ENCODE measurements at regions not wholly inside any gene's neighbourhood (a gene's known extent, or its start where the extent isn't known, plus 50 kb on each side); places are given as distances from the start of the nearest gene placed in this dataset.
A peak's percentile ranks its signal among the peaks of the same experiment; 100 is the strongest.

DNA sequence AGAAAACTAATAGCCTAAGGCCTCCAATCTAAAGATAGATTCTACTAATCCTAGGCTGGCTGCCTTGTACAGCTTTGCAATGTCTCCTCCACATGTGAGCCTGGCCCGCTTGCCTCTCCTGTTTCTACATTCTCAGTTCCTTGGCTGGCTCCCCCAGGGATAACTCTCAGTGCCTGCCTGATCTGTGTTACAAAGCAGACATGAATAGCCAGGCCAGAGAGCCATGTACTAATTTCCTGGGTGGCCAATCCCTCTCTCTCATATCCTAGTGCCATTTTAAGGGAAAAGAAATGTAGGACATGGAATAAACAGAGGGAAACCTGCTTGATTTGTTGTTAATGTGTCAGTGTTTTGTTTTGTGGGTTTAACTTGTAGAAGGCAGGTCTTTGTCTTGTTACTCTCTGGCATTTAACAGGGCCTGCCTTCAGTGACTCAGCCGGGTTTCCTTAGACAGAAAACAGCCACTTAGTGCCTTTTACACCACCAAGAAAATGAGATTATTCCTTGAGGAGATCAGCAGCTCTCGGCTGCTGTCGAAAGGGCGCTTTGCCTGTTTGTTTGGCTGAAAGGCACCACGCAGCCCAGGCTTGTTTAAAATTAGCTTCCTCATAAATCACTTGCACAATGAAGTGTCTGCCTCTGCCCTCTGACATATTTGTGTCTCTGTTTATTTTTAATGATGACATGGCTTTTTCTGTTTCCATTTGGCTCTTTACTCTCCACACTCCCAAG lies 702.7 kb downstream of the MAFB start:
- Histone ChIP-seq H3K4me1 (peaks cover 23% of the 10 kb centered on the region), H3K36me3 (no peaks in the 10 kb centered on the region), H3K27me3 (no peaks in the 10 kb centered on the region), H3K4me3 (no peak overlapping the region), H3K27ac (peak overlapping the region; percentile 81), H3K9me3 (no peaks in the 10 kb centered on the region)
- TF ChIP-seq POLR2A (IDR thresholded peaks at IDR 0.05) (no peak), EP300 (IDR thresholded peaks at IDR 0.05) (no peak), POLR2AphosphoS5 (IDR thresholded peaks at IDR 0.05) (peak in 1 of 3 donors; percentile 18)
- TF ChIP-seq, protein P1, sequence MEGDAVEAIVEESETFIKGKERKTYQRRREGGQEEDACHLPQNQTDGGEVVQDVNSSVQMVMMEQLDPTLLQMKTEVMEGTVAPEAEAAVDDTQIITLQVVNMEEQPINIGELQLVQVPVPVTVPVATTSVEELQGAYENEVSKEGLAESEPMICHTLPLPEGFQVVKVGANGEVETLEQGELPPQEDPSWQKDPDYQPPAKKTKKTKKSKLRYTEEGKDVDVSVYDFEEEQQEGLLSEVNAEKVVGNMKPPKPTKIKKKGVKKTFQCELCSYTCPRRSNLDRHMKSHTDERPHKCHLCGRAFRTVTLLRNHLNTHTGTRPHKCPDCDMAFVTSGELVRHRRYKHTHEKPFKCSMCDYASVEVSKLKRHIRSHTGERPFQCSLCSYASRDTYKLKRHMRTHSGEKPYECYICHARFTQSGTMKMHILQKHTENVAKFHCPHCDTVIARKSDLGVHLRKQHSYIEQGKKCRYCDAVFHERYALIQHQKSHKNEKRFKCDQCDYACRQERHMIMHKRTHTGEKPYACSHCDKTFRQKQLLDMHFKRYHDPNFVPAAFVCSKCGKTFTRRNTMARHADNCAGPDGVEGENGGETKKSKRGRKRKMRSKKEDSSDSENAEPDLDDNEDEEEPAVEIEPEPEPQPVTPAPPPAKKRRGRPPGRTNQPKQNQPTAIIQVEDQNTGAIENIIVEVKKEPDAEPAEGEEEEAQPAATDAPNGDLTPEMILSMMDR (IDR thresholded peaks at IDR 0.05): no peak
- DNase-seq (ENCODE audit: low spot score in 2 of 2): peak; percentile 80 to 87
- WGBS: 22% methylated on average over 6 of the region's 6 CpGs

DNA sequence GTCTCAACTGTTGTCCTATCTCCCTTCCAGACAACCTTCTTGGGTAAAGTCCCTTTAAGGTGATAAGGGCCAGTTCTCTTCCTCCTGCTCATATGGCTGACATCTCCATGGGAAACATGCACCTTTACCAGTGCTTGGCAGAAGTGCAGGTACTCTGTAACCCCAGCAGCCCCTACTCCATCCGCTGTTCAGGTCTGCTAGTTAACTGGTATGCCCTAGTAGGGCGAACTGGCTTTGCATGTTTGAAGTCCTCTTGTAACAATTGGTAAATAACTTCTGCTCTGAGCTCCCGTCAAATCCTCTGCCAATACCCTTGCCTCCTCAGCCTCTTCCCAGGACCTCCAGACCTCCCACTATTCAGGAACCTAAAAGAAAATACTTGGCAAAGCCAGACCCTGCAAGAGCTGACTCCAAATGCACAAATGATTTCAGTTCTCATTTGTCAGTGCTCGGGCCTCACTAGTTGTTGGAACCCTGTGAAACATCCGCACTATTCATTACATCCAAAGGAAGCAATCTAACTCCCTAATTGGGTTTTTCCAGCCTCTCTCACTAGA lies 703.7 kb downstream of the MAFB start:
- DNase-seq (ENCODE audit: low spot score in 2 of 2): no peak
- no peaks in the 10 kb centered on the region for H3K9me3 ChIP-seq
- H3K27me3 ChIP-seq: no peaks in the 10 kb centered on the region
- H3K4me3 ChIP-seq: no peak overlapping the region
- peak overlapping the region; percentile 81 for H3K27ac ChIP-seq
- no peaks in the 10 kb centered on the region for H3K36me3 ChIP-seq
- H3K4me1 ChIP-seq: peaks cover 23% of the 10 kb centered on the region
- WGBS: 88% methylated on average over 5 of the region's 5 CpGs
- TF ChIP-seq, protein P1 (IDR thresholded peaks at IDR 0.05): no peak
- no peak for TF ChIP-seq EP300 (IDR thresholded peaks at IDR 0.05)
- TF ChIP-seq POLR2A (IDR thresholded peaks at IDR 0.05): no peak
- TF ChIP-seq POLR2AphosphoS5 (IDR thresholded peaks at IDR 0.05): no peak

DNA sequence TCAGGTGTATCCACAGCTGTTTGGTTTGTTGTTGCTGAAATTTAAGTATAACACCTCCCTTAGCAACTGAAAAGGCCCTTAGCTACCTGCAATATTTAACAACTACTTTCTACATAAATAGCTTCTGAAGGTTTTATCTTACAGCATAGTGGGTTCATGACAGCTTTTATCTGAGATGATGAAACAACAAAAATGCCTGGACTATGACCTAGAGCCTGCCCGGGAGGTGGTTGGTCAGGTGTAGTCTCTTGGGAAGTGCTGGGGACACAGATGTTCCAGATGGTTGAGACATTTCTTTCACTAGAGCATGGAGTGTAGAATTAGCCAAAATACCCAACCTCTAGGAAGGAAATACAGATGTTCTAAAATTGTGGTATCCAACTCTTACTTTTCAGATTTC lies 705.4 kb downstream of the MAFB start:
- Histone ChIP-seq H3K27ac (no peak overlapping the region), H3K4me1 (peaks cover 23% of the 10 kb centered on the region), H3K36me3 (no peaks in the 10 kb centered on the region), H3K9me3 (no peaks in the 10 kb centered on the region), H3K4me3 (no peak overlapping the region), H3K27me3 (no peaks in the 10 kb centered on the region)
- no peak for DNase-seq (ENCODE audit: low spot score in 2 of 2)
- no peak for TF ChIP-seq POLR2A (IDR thresholded peaks at IDR 0.05)
- TF ChIP-seq POLR2AphosphoS5 (IDR thresholded peaks at IDR 0.05): no peak
- no peak for TF ChIP-seq EP300 (IDR thresholded peaks at IDR 0.05)
- TF ChIP-seq, protein P1 (IDR thresholded peaks at IDR 0.05): no peak
- WGBS: 95% methylated on average over 1 of the region's 1 CpG

DNA sequence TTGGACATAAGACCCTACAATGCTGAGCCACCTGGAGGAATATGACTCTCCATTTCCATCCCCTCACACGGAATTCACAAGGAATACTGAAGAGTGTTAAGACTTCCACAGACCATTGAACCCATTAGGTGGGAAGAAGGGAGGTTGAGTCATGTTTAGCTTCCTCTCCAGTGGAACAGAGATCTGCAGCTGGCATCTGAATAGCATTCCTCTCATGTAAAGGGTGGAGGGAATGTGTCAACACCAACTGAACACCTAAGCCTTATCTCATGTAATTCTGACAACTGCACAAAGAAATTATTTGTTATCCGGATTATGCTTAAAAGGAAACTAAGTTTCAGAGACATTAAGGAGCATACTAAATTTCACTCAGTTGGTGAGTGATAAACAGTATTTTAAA lies 705.9 kb downstream of the MAFB start:
- TF ChIP-seq EP300 (IDR thresholded peaks at IDR 0.05) (no peak), POLR2AphosphoS5 (IDR thresholded peaks at IDR 0.05) (no peak), POLR2A (IDR thresholded peaks at IDR 0.05) (no peak)
- TF ChIP-seq, protein P1 (IDR thresholded peaks at IDR 0.05): no peak

DNA sequence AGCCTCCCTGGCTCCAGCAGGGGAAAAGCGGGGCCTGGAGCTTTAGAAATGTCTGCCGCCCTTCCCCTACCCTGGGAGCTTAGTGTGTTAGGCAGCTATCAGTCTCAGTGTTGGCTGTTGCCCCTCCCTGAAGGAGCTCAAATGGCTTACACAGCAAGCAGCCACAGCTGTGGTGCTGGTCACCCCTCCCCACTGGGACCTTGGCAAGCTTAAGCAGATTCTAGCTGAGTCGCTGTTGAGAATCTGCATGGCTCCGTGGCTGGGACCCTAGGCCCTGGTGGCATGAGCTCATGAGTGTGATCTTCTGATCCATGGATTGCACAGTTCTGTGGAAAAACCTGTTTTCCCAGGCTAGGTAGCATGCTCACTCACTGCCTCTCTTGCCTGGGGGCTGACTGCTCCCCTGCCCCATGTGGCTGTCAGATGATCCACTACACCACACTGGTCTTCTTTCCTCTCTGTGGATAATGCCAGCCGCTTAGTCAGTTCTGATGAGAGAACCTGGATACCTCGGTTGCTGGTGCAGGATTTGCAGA lies 714.0 kb downstream of the MAFB start:
- Histone ChIP-seq H3K36me3 (no peaks in the 10 kb centered on the region), H3K4me1 (peaks cover 4% of the 10 kb centered on the region), H3K9me3 (no peaks in the 10 kb centered on the region), H3K27ac (no peak overlapping the region), H3K4me3 (no peak overlapping the region), H3K27me3 (no peaks in the 10 kb centered on the region)
- WGBS: 93% methylated on average over 4 of the region's 6 CpGs
- TF ChIP-seq, protein P1 (IDR thresholded peaks at IDR 0.05): no peak
- no peak for TF ChIP-seq EP300 (IDR thresholded peaks at IDR 0.05)
- DNase-seq (ENCODE audit: low spot score in 2 of 2): no peak

More for the DNA sequence above, 705.9 kb downstream of the MAFB start:
- H3K4me3 ChIP-seq: no peak overlapping the region
- DNase-seq (ENCODE audit: low spot score in 2 of 2): no peak
- 73% methylated on average over 2 of the region's 2 CpGs for WGBS
- no peaks in the 10 kb centered on the region for H3K27me3 ChIP-seq
- H3K4me1 ChIP-seq: peaks cover 23% of the 10 kb centered on the region
- H3K9me3 ChIP-seq: no peaks in the 10 kb centered on the region
- H3K36me3 ChIP-seq: no peaks in the 10 kb centered on the region
- no peak overlapping the region for H3K27ac ChIP-seq
